HG03039 (cell line): ENCODE measurements at regions not wholly inside any gene's neighbourhood (a gene's known extent, or its start where the extent isn't known, plus 50 kb on each side); places are given as distances from the start of the nearest gene placed in this dataset.

Experiments
- ATAC-seq: cut with Tn5 transposase; IDR thresholded peaks from one replicate; pipeline ENCODE4 v1.9.1; 2021; ENCODE audit warnings: mild to moderate bottlenecking, moderate library complexity; ENCODE audit not compliant: unreplicated experiment

DNA sequence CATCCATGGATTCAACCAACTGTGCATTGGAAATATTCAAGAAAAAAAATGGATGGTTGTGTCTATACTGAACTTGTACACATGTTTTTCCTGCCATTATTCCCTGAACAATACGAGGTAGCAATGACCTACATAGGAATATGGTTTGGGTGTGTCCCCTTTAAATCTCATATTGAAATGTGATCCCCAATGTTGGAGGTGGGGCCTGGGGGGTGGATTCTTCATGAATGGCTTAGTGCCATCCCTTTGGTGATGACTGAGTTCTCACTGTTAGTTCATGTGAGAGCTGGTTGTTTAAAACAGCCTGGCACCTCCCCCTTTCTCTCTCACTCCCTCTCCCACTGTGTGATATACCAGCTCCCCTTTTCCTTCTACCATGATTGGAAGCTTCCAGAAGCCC lies 139.8 kb upstream of the BACH2 start:
- no peak for ATAC-seq

DNA sequence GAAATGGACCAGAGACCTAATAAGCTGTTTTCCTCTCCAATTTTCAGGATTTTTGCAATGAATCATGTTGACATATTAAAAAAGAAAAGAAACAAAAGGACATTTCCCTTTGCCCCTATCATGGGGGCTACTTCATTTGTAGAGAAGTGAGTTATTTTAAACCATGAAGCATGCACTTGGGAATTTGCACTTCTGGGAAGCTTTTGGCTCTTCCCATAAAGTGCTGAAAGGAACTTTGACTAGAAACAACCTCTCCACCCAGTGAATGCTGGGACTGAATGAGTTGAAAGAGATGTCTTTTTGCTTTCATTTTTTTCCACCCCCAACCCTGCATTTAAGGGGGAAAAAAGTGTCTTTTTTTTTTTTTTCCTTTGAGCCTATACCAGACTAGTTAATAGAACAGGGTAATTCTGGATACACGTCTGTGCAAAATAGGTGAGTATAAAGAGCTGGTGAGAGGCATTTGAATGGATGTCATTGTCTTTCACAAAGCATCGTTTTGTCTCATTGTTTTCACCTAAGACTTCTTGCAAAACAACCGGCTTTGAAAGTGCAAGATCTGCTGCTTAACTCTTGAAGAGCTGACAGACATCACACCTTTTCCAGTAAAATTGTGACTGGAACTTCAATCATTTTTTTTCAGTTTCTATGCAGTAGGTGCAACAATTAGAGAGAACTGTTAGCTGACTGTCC lies 138.7 kb upstream of the BACH2 start:
- ATAC-seq = no peak

GRCh38 chr6:90434094-90434493 lies 137.5 kb upstream of the BACH2 start:
- no peak for ATAC-seq

- no peak for ATAC-seq
These were observed 136.3 kb upstream of the BACH2 start for GRCh38 chr6:90432937-90433336.

DNA sequence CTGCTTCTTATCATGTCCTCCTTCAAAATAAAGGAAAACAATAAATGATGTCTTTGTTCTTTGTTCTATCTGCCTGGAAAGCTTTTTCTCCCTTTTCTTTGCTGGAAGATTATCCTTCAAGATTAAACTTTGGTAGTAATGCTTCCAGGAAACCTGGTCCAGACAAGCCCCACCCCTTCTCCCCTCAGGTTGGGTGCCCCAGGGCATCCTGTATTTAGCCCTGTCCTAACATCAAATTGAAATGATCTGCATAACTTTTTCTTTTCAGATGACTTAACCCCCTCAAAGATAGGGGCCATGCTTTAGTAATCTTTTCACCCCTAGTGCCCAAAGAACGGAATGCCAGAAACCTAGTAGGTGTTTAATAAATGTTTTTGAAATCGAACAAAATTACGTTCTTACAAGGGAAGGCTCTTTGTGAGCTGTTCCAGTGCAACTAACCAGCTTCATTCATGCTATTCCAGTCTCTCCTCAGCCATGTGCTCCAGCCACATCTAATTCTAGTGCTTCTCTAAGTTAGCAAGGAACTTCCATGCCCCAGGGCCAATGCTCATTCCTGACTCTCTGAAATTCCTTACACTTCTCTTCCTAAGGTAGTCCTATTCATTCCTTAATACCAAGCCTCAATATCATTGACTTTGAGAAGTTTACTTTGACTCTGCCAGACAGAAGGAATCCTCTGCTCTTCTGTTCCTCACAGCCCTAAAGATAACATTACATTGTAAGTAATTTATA lies 135.6 kb upstream of the BACH2 start:
- no peak for ATAC-seq

GRCh38 chr6:90431576-90431975 lies 134.9 kb upstream of the BACH2 start:
- no peak for ATAC-seq

GRCh38 chr6:90429713-90430112 lies 133.1 kb upstream of the BACH2 start:
- ATAC-seq = no peak

DNA sequence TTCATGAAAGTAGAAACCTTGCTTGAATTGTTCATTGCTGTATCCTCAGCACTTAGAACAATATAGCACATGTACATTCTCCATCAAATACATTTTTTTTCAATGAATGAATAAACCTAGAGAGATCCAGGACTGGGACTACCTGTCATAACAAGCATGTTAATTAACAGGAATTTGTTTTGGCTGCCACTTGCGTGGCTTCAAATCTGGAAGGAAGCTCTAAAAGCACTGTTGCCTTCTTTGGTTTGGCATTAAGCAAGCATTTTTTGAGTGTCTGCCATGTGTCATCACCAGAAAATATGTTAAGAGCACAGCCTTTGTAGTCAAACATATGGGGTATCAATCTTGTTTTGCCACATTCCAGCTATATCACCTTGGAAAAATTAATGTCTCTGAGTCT lies 131.9 kb upstream of the BACH2 start:
- no peak for ATAC-seq

DNA sequence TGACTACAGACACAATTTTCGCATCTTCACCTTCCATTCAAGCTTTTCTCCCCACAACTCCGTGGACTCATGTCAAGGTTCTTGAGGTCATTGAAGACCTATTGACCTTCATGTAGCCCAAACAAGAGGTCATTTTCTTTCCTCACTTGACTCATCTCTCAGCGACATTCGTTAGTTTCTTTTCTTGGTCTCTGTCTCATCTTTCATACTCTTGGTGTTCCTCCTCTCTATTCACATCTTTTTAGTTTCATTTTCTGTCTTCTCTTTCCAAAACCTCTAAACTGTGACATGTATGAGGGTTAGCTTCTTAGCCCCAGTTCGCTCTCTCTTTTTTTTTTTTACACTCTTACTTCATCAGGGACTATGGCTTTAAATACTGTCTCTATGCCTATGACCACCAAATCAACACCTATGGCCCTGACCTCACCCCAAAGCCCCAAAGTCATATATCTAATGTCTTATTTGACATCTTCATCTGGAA lies 128.6 kb upstream of the BACH2 start:
- ATAC-seq = peak; percentile 97

DNA sequence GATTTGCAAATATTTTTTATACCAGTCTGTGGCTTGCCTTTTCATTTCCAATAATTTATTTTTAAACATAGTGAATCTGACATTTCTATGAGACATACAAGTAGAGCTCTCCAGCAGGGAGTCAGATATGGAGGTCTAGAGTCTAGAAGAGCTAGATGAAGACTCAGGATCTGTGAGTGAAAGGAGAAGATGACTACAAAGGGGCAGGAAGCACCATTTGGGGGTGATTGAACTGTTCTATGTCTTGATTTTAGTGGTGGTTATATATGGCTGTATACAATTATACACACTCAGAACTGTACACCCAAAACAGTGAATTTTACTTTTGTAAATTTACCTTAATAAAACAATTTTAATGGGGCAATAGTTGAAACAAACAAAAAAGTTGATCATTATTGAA lies 127.9 kb upstream of the BACH2 start:
- no peak for ATAC-seq

- ATAC-seq = no peak
These were observed 125.0 kb upstream of the BACH2 start for GRCh38 chr6:90421666-90422065.

DNA sequence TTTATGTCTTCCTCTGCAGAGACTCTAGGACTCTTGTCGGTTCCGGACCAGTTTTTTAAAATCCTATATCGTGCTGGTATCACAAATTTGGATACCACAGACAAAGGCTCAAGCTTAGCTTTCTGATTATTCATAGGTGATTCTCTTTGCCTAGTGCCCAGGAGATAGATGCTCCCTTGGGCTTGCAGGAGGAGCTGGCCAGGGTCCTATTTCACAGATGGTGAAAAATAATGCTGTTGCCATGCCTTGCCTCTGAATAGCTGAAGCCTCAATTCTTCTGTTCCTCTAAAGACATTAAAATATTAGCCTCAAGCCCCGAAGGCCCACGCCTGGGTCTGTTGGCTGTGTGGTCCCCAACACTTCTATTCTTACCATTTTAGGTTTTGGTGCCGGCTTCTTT lies 123.9 kb upstream of the BACH2 start:
- ATAC-seq = no peak

- no peak for ATAC-seq
These were observed 120.7 kb upstream of the BACH2 start for GRCh38 chr6:90417385-90417784.

DNA sequence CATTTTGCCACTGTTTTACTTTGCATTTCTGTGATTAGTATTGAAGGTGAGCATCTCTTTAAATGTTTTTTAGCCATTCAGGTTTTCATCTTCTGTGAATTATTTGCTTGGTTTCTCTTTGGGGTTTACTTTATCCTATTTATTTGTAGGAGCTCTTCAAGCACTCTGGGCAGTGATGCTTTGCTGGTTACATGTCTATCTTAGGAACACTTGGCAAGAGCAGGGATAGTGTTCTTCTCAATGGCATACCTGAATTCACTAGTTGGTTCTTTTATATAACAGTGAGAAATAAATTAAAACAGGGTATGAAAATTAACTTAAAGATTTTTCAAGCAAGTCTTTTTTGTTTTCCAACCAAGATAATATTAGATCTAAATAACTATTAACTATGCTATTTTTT lies 119.7 kb upstream of the BACH2 start:
- no peak for ATAC-seq

- ATAC-seq = no peak
These were observed 118.5 kb upstream of the BACH2 start for GRCh38 chr6:90415178-90415577.

DNA sequence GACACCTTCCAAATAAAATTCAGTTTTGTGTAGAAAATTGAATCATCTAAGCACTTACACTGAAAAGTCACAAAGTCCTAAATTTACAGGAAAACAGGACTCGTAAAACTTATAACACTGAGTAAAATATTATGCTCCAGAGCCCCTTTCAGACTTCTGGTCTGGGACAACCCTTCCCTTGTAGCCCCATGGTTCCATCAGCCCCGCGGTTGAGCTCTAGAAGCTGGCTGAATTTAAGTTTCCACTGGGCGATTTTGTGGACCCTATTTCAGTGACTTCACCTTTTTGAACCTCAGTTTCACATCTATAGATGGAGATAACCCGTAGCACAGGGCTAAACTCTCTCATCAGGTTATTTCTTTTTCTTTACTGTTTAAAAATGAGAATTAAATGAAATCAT lies 117.7 kb upstream of the BACH2 start:
- no peak for ATAC-seq

GRCh38 chr6:90413867-90414266 lies 117.2 kb upstream of the BACH2 start:
- ATAC-seq = no peak

DNA sequence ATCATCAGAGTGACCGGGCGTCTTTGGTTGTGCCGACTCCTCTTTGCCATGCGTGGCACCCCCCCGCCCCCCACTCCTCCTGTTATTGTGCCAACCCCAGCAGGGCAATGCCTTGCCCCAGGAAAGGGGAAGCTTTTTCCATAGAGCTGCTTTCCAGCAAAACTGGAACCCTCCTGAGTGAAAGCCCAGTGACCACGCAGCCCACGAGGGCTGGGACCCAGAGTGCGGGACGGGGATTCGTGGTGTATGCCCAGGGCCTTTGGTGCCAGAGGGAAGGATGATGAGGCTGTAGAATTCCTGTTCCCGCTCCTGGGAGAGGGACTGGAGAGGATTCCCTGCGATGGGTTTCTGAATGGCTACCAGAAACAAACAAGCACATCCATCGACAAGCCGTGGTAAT lies 116.8 kb upstream of the BACH2 start:
- ATAC-seq = no peak

GRCh38 chr6:90412538-90413369 lies 116.1 kb upstream of the BACH2 start:
- ATAC-seq = no peak

DNA sequence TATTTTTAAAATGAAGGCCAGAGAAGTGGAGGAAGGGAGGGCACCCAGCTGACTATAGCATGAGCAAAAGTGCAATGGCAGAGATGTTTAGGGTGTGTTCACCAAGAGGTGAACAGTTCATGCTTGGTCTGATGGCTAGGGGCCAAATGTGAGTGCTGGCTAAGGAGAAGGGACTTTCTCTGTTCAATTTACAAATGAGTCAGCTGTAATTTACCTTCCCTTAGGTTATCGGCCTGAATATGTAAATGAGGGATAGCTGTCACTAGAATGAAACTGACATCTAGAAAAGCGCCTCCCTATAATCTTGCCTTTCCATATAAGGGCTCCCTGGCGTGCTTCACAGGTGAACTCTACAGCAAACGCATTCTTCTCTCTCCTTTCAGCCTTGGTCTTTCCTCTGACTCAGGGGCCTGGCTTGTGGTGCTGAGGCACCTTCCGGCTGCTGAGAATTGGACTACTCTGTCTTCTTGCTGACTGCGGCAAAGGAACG lies 114.7 kb upstream of the BACH2 start:
- peak; percentile 95 for ATAC-seq

GRCh38 chr6:90409700-90410099 lies 113.1 kb upstream of the BACH2 start:
- ATAC-seq = no peak

DNA sequence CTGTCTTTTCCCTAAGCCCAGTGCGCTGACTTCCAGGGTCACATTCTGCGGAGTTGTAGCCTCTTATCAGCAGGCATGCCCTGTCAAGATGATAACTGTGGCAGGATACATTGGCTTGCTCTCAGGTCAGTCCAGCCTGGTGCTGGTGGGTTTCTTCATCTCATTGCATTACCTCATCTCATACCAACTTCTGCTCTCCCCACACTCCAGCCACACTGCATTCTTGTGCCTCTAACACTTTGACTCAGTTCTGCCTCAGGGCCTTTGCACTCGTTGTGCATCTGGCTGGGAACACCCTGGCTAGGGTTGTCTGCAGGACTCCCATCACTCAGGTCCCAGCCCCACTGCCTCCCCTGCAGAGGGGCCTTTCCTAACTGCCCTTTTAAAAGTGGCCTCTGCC lies 110.3 kb upstream of the BACH2 start:
- no peak for ATAC-seq
